ENCODE measurements at regions not wholly inside any gene's neighbourhood (a gene's known extent, or its start where the extent isn't known, plus 50 kb on each side); places are given as distances from the start of the nearest gene placed in this dataset.

GRCh38 chr1:195482137-195482536 lies 1126.1 kb downstream of the KCNT2 start:
- no peaks in the 10 kb centered on the region for H3K36me3 ChIP-seq (ENCODE audit: insufficient read depth, low read length)
- H3K4me3 Mint-ChIP-seq: no peak overlapping the region
- H3K4me1 Mint-ChIP-seq: no peaks in the 10 kb centered on the region
- no peaks in the 10 kb centered on the region for H3K9me3 ChIP-seq (ENCODE audit: low read length)
- no peak overlapping the region for H3K27ac ChIP-seq (ENCODE audit: low read depth, low read length)
- no peaks in the 10 kb centered on the region for H3K4me1 ChIP-seq (ENCODE audit: insufficient read depth, low read length)
- no peak overlapping the region for H3K27ac Mint-ChIP-seq
- no peak overlapping the region for H3K4me3 ChIP-seq (ENCODE audit: low read length)
- CTCF ChIA-PET: no interaction called here
- no peak for DNase-seq
- no peaks in the 10 kb centered on the region for H3K27me3 Mint-ChIP-seq
- no peaks in the 10 kb centered on the region for H3K36me3 Mint-ChIP-seq
- H3K9me3 Mint-ChIP-seq: peaks cover 0 to 6% (median 3%) of the 10 kb centered on the region in 5 donors
- H3K27me3 ChIP-seq (ENCODE audit: insufficient read depth, low read length, poor library complexity, severe bottlenecking): no peaks in the 10 kb centered on the region
- POLR2A ChIA-PET: no interaction called here

- H3K27ac Mint-ChIP-seq: no peak overlapping the region
- CTCF ChIA-PET: no interaction called here
Observed at GRCh38 chr1:195481293-195481692, 1126.9 kb downstream of the KCNT2 start.

GRCh38 chr1:195475568-195475967 lies 1132.7 kb downstream of the KCNT2 start:
- no peak overlapping the region for H3K27ac ChIP-seq (ENCODE audit: low read depth, low read length)
- H3K4me1 Mint-ChIP-seq: no peaks in the 10 kb centered on the region
- H3K9me3 Mint-ChIP-seq: peaks cover 0 to 8% (median 0%) of the 10 kb centered on the region in 5 donors
- CTCF ChIA-PET: no interaction called here
- H3K36me3 Mint-ChIP-seq: no peaks in the 10 kb centered on the region
- no peaks in the 10 kb centered on the region for H3K36me3 ChIP-seq (ENCODE audit: insufficient read depth, low read length)
- no peak overlapping the region for H3K27ac Mint-ChIP-seq
- H3K4me3 ChIP-seq (ENCODE audit: low read length): no peak overlapping the region
- no peak overlapping the region for H3K4me3 Mint-ChIP-seq
- no peaks in the 10 kb centered on the region for H3K27me3 ChIP-seq (ENCODE audit: insufficient read depth, low read length, poor library complexity, severe bottlenecking)
- no peaks in the 10 kb centered on the region for H3K4me1 ChIP-seq (ENCODE audit: insufficient read depth, low read length)
- no peaks in the 10 kb centered on the region for H3K27me3 Mint-ChIP-seq
- H3K9me3 ChIP-seq (ENCODE audit: low read length): no peaks in the 10 kb centered on the region
- no peak for DNase-seq
- POLR2A ChIA-PET: no interaction called here

More at GRCh38 chr1:195481293-195481692, 1126.9 kb downstream of the KCNT2 start:
- DNase-seq: no peak
- peaks cover 0 to 6% (median 3%) of the 10 kb centered on the region in 5 donors for H3K9me3 Mint-ChIP-seq
- H3K9me3 ChIP-seq (ENCODE audit: low read length): no peaks in the 10 kb centered on the region
- no peaks in the 10 kb centered on the region for H3K27me3 Mint-ChIP-seq
- POLR2A ChIA-PET: no interaction called here
- H3K4me3 ChIP-seq (ENCODE audit: low read length): no peak overlapping the region
- H3K36me3 Mint-ChIP-seq: no peaks in the 10 kb centered on the region
- no peak overlapping the region for H3K27ac ChIP-seq (ENCODE audit: low read depth, low read length)
- no peak overlapping the region for H3K4me3 Mint-ChIP-seq
- H3K36me3 ChIP-seq (ENCODE audit: insufficient read depth, low read length): no peaks in the 10 kb centered on the region
- H3K4me1 ChIP-seq (ENCODE audit: insufficient read depth, low read length): no peaks in the 10 kb centered on the region
- no peaks in the 10 kb centered on the region for H3K27me3 ChIP-seq (ENCODE audit: insufficient read depth, low read length, poor library complexity, severe bottlenecking)
- H3K4me1 Mint-ChIP-seq: no peaks in the 10 kb centered on the region

DNA sequence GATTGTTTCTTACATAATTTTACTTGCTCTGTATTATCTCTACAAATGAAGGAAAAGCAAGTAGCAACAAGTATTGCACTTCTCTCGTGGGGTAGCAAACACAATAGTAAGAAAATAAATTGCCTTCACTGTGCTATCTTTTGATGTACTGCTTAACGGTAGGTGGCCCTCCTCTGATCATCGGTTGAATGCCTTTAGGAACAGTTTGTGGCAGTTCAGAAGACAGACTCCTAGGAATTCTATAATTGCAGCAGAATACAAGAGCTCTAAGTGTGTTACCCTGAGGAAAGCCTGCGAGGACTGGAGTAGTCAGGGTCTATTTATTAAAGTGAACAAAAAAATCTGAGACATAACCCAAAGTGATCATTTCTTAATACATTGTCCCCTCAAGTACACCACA lies 1135.9 kb downstream of the KCNT2 start:
- H3K27me3 Mint-ChIP-seq: no peaks in the 10 kb centered on the region
- CTCF ChIA-PET: no interaction called here

GRCh38 chr1:195466639-195467038 lies 1141.6 kb downstream of the KCNT2 start:
- H3K4me1 Mint-ChIP-seq: no peaks in the 10 kb centered on the region
- H3K9me3 Mint-ChIP-seq: peaks cover 0 to 4% (median 0%) of the 10 kb centered on the region in 5 donors
- H3K4me1 ChIP-seq (ENCODE audit: insufficient read depth, low read length): no peaks in the 10 kb centered on the region
- H3K36me3 ChIP-seq (ENCODE audit: insufficient read depth, low read length): no peaks in the 10 kb centered on the region
- H3K4me3 Mint-ChIP-seq: no peak overlapping the region
- CTCF ChIA-PET: no interaction called here
- no peaks in the 10 kb centered on the region for H3K27me3 Mint-ChIP-seq
- H3K27me3 ChIP-seq (ENCODE audit: insufficient read depth, low read length, poor library complexity, severe bottlenecking): no peaks in the 10 kb centered on the region
- H3K9me3 ChIP-seq (ENCODE audit: low read length): no peaks in the 10 kb centered on the region
- H3K27ac Mint-ChIP-seq: no peak overlapping the region
- DNase-seq: no peak
- H3K4me3 ChIP-seq (ENCODE audit: low read length): no peak overlapping the region
- POLR2A ChIA-PET: no interaction called here
- no peaks in the 10 kb centered on the region for H3K36me3 Mint-ChIP-seq
- H3K27ac ChIP-seq (ENCODE audit: low read depth, low read length): no peak overlapping the region

More for the DNA sequence above, 1135.9 kb downstream of the KCNT2 start:
- no peaks in the 10 kb centered on the region for H3K27me3 ChIP-seq (ENCODE audit: insufficient read depth, low read length, poor library complexity, severe bottlenecking)
- Mint-ChIP-seq H3K36me3 (no peaks in the 10 kb centered on the region), H3K4me1 (no peaks in the 10 kb centered on the region), H3K9me3 (peaks cover 0 to 3% (median 0%) of the 10 kb centered on the region in 5 donors), H3K4me3 (no peak overlapping the region), H3K27ac (no peak overlapping the region)
- DNase-seq: no peak
- H3K9me3 ChIP-seq (ENCODE audit: low read length): no peaks in the 10 kb centered on the region
- no peaks in the 10 kb centered on the region for H3K36me3 ChIP-seq (ENCODE audit: insufficient read depth, low read length)
- POLR2A ChIA-PET: no interaction called here
- no peak overlapping the region for H3K4me3 ChIP-seq (ENCODE audit: low read length)
- no peaks in the 10 kb centered on the region for H3K4me1 ChIP-seq (ENCODE audit: insufficient read depth, low read length)
- no peak overlapping the region for H3K27ac ChIP-seq (ENCODE audit: low read depth, low read length)

DNA sequence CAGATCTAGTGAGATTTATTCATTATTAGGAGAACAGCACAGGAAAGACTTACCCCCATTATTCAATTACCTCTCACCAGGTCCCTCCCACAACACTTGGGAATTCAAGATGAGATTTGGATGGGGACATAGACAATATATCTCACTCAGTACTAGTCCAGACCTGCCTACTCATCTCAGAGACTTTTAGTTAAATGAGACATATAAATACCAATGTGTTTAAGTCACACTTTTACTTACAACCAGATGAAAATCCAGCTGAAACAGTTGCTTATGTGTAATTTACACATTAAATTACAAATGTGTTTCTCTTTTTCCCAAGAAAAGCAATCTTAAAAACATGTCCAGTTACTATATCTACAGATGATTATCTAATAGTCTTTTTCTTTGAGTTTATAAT lies 1145.6 kb downstream of the KCNT2 start:
- Mint-ChIP-seq H3K4me1 (no peaks in the 10 kb centered on the region), H3K4me3 (no peak overlapping the region), H3K27me3 (no peaks in the 10 kb centered on the region), H3K36me3 (no peaks in the 10 kb centered on the region), H3K27ac (no peak overlapping the region), H3K9me3 (peaks cover 0 to 4% (median 0%) of the 10 kb centered on the region in 5 donors)
- CTCF ChIA-PET: no interaction called here
- Histone ChIP-seq H3K27me3 (ENCODE audit: insufficient read depth, low read length, poor library complexity, severe bottlenecking) (no peaks in the 10 kb centered on the region), H3K36me3 (ENCODE audit: insufficient read depth, low read length) (no peaks in the 10 kb centered on the region), H3K4me3 (ENCODE audit: low read length) (no peak overlapping the region), H3K9me3 (ENCODE audit: low read length) (no peaks in the 10 kb centered on the region), H3K27ac (ENCODE audit: low read depth, low read length) (no peak overlapping the region), H3K4me1 (ENCODE audit: insufficient read depth, low read length) (no peaks in the 10 kb centered on the region)
- POLR2A ChIA-PET: no interaction called here
- DNase-seq: no peak

GRCh38 chr1:195462152-195462551 lies 1146.1 kb downstream of the KCNT2 start:
- Histone ChIP-seq H3K27ac (ENCODE audit: low read depth, low read length) (no peak overlapping the region), H3K27me3 (ENCODE audit: insufficient read depth, low read length, poor library complexity, severe bottlenecking) (no peaks in the 10 kb centered on the region), H3K4me1 (ENCODE audit: insufficient read depth, low read length) (no peaks in the 10 kb centered on the region), H3K9me3 (ENCODE audit: low read length) (no peaks in the 10 kb centered on the region), H3K4me3 (ENCODE audit: low read length) (no peak overlapping the region), H3K36me3 (ENCODE audit: insufficient read depth, low read length) (no peaks in the 10 kb centered on the region)
- no peak for DNase-seq
- POLR2A ChIA-PET: no interaction called here
- Mint-ChIP-seq H3K27me3 (no peaks in the 10 kb centered on the region), H3K27ac (peak overlapping the region in 1 of 8 donors; percentile 38), H3K4me3 (no peak overlapping the region), H3K36me3 (no peaks in the 10 kb centered on the region), H3K9me3 (peaks cover 0 to 4% (median 0%) of the 10 kb centered on the region in 5 donors), H3K4me1 (no peaks in the 10 kb centered on the region)
- CTCF ChIA-PET: no interaction called here

DNA sequence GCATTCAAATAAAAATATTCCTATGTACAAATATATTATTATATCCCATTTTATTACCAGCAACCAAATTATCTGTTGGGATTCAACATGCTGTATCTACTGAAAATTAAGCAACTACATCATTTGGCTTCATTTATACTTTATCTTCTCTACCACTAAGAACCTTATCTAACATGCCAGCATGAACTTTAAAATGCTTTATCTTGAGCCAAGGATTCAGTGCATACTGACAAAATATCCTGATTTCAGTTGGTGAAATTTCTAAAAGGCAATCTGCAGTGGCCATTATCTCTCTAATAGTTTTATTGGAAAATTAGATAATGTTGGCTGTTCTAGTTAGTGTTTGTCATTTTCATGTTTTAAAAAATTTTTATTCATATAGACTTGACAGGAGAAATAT lies 1149.9 kb downstream of the KCNT2 start:
- H3K27ac ChIP-seq (ENCODE audit: low read depth, low read length): no peak overlapping the region
- POLR2A ChIA-PET: no interaction called here
- no peak for DNase-seq
- no peak overlapping the region for H3K4me3 ChIP-seq (ENCODE audit: low read length)
- Mint-ChIP-seq H3K4me3 (no peak overlapping the region), H3K36me3 (no peaks in the 10 kb centered on the region), H3K27ac (no peak overlapping the region), H3K27me3 (no peaks in the 10 kb centered on the region), H3K4me1 (no peaks in the 10 kb centered on the region), H3K9me3 (peaks cover 0 to 11% (median 2%) of the 10 kb centered on the region in 5 donors)
- CTCF ChIA-PET: no interaction called here
- H3K27me3 ChIP-seq (ENCODE audit: insufficient read depth, low read length, poor library complexity, severe bottlenecking): no peaks in the 10 kb centered on the region
- no peaks in the 10 kb centered on the region for H3K4me1 ChIP-seq (ENCODE audit: insufficient read depth, low read length)
- H3K36me3 ChIP-seq (ENCODE audit: insufficient read depth, low read length): no peaks in the 10 kb centered on the region
- H3K9me3 ChIP-seq (ENCODE audit: low read length): no peaks in the 10 kb centered on the region

DNA sequence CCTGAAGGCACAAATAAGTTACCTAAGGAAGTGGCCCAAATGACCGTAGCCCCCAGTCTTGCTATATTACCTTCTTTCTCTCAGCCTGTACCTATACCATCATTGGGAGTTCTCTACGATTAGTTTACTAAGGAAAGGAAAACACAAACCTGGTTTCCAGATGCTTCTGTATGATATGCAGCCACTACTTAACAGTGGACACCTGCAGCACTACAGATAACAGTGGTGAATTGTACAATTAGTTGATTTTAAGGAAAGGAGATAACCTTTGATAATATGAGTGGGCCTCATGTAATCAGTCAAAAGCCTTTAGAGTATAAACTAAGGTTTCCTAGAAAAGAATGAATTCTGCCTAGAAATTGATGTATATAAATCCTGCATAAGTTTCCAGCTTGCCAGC lies 1157.4 kb downstream of the KCNT2 start:
- H3K27me3 ChIP-seq (ENCODE audit: insufficient read depth, low read length, poor library complexity, severe bottlenecking): no peaks in the 10 kb centered on the region
- no peaks in the 10 kb centered on the region for H3K36me3 ChIP-seq (ENCODE audit: insufficient read depth, low read length)
- Mint-ChIP-seq H3K27me3 (no peaks in the 10 kb centered on the region), H3K4me1 (no peaks in the 10 kb centered on the region), H3K27ac (no peak overlapping the region), H3K4me3 (no peak overlapping the region), H3K9me3 (peaks cover 0 to 32% (median 6%) of the 10 kb centered on the region in 5 donors), H3K36me3 (no peaks in the 10 kb centered on the region)
- no peaks in the 10 kb centered on the region for H3K9me3 ChIP-seq (ENCODE audit: low read length)
- H3K4me3 ChIP-seq (ENCODE audit: low read length): no peak overlapping the region
- DNase-seq: no peak
- CTCF ChIA-PET: no interaction called here
- no peaks in the 10 kb centered on the region for H3K4me1 ChIP-seq (ENCODE audit: insufficient read depth, low read length)
- POLR2A ChIA-PET: no interaction called here
- H3K27ac ChIP-seq (ENCODE audit: low read depth, low read length): no peak overlapping the region
